ENCODE measurements at regions not wholly inside any gene's neighbourhood (a gene's known extent, or its start where the extent isn't known, plus 50 kb on each side); places are given as distances from the start of the nearest gene placed in this dataset.
"Not testable (repeated sequence)": the region's sequence is repeated elsewhere in the genome, so short reads cannot be mapped to it uniquely, and the experiment has no call there.

GRCh38 chr7:112540839-112541577 is 60.2 kb downstream of the LSMEM1 start:
- DNase-seq, result no peak
- Histone ChIP-seq H3K27ac (no peak overlapping the region), H3K27me3 (no peaks in the 10 kb centered on the region), H3K4me1 (no peaks in the 10 kb centered on the region), H3K36me3 (no peaks in the 10 kb centered on the region), H3K9me3 (no peaks in the 10 kb centered on the region), H3K4me3 (no peak overlapping the region)
- intact Hi-C loops (cut with DNase I; ENCODE audit: low total_unique reads), result no loop called here
- TF ChIP-seq CTCF (IDR thresholded peaks at IDR 0.05) (no peak), POLR2A (IDR thresholded peaks at IDR 0.05) (no peak)

GRCh38 chr7:112546723-112547513 is 66.1 kb downstream of the LSMEM1 start:
- intact Hi-C loops (cut with DNase I; ENCODE audit: low total_unique reads), result no loop called here
- DNase-seq, result no peak
- Histone ChIP-seq H3K36me3 (no peaks in the 10 kb centered on the region), H3K27me3 (peaks cover 0 to 7% of the 10 kb centered on the region in 2 donors), H3K27ac (no peak overlapping the region), H3K4me3 (no peak overlapping the region), H3K9me3 (no peaks in the 10 kb centered on the region), H3K4me1 (no peaks in the 10 kb centered on the region)
- TF ChIP-seq POLR2A (IDR thresholded peaks at IDR 0.05), result no peak

GRCh38 chr7:112547916-112548315 is 67.1 kb downstream of the LSMEM1 start:
- Histone ChIP-seq H3K9me3 (no peaks in the 10 kb centered on the region), H3K36me3 (no peaks in the 10 kb centered on the region), H3K27me3 (peaks cover 0 to 7% of the 10 kb centered on the region in 2 donors), H3K4me1 (no peaks in the 10 kb centered on the region), H3K27ac (no peak overlapping the region), H3K4me3 (no peak overlapping the region)
- DNase-seq, result no peak
- no peak for TF ChIP-seq POLR2A (IDR thresholded peaks at IDR 0.05)
- TF ChIP-seq CTCF (IDR thresholded peaks at IDR 0.05), result no peak
- intact Hi-C loops (cut with DNase I; ENCODE audit: low total_unique reads), result no loop called here

GRCh38 chr7:112550468-112551060 is 69.8 kb downstream of the LSMEM1 start:
- H3K36me3 ChIP-seq, result no peaks in the 10 kb centered on the region
- TF ChIP-seq POLR2A (IDR thresholded peaks at IDR 0.05) (no peak), CTCF (IDR thresholded peaks at IDR 0.05) (peak; percentile 60 to 86 (median 74))
- no peak overlapping the region for H3K27ac ChIP-seq
- H3K27me3 ChIP-seq, result peaks cover 0 to 7% of the 10 kb centered on the region in 2 donors
- no peaks in the 10 kb centered on the region for H3K9me3 ChIP-seq
- DNase-seq, result no peak
- intact Hi-C loops (cut with DNase I; ENCODE audit: low total_unique reads), result no loop called here
- H3K4me1 ChIP-seq, result no peaks in the 10 kb centered on the region
- no peak overlapping the region for H3K4me3 ChIP-seq

GRCh38 chr7:112551521-112551920 is 70.7 kb downstream of the LSMEM1 start:
- H3K36me3 ChIP-seq; H3K9me3 ChIP-seq; H3K27ac ChIP-seq; H3K4me3 ChIP-seq; H3K27me3 ChIP-seq; intact Hi-C loops (cut with DNase I; ENCODE audit: low total_unique reads); DNase-seq; H3K4me1 ChIP-seq: not testable (repeated sequence)

- no peak for TF ChIP-seq CTCF (IDR thresholded peaks at IDR 0.05)
- no peak for TF ChIP-seq POLR2A (IDR thresholded peaks at IDR 0.05)
- Histone ChIP-seq H3K27me3 (no peaks in the 10 kb centered on the region), H3K27ac (no peak overlapping the region), H3K9me3 (no peaks in the 10 kb centered on the region), H3K4me1 (no peaks in the 10 kb centered on the region), H3K4me3 (no peak overlapping the region), H3K36me3 (no peaks in the 10 kb centered on the region)
- DNase-seq, result no peak
- intact Hi-C loops (cut with DNase I; ENCODE audit: low total_unique reads), result no loop called here
These were observed 73.8 kb downstream of the LSMEM1 start for GRCh38 chr7:112554591-112554990.

Measured in uterus (tissue), 3 donors.